ENCODE measurements at regions not wholly inside any gene's neighbourhood (a gene's known extent, or its start where the extent isn't known, plus 50 kb on each side); places are given as distances from the start of the nearest gene placed in this dataset.

DNA sequence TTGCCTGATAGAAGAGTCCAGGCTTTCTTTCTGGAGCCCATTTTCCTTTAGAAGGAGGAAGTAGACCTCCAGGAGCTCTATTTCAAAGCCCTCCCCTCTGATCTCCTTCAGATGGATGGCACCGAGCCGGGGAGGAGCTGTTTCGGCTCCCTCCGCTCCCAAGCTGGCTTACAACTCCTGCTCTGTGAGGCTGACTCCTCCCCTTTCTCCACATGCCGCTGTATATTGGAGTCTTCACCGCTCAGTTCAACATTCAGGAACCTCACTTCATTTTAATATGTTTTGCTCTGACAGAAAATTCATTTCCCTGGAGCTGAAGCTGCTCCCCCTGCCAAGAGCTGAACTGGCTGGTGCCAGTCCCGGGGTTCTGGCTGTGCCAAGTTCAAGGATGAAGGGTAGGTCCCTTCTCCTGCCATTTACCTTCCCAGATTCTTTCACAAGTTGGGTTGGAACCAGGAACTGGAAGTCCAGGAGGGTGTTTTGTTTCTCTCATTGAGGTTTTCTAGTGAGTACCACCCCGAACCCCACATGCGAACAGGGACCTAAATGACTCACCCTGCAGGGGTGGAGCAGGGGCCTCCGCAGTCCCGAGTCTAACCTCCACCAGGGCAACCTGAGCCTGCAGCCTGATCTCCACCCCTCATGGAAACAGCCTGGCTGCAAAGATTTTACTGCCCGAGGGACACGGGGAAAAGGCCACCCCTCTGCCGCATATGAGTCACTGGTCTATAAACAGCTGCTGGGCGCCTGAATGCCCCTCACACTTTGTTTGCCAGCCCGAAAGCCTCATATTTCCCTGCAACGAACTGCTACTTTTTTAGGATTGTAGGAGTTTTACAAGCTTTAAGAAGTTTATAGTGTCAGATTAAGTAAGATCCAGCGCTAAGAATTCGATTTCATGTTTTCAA is 68.6 kb upstream of the FOXA2 start:
- DNase-seq, result no peak

DNA sequence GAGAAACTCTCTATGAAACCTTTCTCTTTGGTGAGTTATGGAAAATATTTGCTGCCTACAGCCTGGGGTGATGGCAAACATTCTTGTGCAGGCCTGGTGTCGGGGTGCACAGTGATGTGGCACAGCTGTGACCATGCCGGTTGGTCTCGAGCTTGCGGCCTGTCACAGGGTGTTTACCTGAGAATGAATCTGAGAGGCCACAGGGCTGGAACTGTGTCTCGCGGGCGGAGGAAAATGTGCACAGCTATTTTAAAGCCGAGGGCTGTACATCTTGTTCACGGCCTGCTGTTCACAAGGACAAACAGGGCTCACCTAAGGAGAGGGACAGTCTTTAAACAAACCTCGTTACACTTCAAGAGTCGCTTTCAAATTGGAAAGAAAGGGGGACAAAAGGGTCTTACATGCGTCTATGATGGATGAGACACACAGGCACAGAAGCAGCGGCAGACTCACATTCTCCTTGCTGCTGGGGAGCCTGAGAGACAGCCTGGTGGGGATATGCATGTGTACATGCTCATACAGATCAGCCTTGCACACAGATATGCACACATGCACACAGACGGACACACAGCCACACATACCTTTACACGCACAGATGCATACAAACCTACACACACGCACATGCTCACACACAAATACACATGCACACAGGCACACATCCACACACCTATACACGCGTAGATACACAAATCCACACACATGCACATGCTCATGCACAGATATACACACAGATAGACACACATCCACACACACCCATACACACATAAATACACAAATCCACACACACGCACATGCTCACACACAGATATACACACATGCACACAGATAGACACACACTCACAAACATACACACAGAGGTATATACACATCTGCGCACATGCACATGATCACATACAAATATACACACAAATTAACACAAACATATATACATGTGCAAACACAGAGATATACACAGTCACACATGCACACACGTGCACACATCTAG is 69.6 kb upstream of the FOXA2 start:
- DNase-seq, result no peak

DNA sequence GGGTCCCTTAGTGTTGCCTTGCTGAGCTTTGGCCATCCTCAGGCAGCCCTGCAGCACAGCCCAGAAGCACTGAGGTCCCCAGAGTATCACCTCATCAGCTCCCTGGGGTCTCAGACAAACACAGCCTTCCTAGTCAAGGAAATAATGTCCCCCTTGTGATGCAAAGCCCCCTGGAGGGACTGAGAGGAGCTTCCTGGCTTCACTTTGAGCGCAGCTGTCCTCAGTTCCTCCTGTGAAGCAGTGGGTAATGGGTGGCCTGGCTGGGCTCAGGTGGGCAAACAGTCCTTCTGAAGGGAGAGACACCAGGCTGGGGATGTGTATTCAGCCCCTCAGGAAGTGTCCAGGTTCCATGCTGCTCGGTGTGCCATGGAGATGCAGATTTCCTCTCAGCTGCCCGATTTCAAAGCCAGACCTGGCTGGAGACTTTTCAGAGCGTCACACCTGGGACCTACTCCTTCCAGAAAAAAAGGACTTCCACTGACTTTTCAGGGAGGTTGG is 79.2 kb upstream of the FOXA2 start:
- DNase-seq, result no peak

DNA sequence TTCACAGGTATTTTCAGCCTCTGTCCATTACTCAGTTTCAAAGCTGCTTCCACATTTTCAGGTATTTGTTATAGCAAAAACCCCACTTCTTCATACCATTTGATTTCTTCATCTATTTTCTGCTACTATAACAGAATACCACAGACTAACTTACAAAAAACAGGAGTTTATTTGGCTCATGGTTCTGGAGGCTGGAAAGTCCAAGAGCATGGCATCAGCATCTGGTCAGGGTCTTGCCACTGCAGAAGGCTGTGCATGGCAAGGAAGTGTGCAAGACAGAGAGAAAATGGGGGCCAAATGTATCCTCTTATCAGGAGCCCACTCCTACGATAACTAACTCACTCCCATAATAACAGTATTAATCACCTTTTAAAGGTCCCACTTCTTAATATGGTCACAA is 82.8 kb upstream of the FOXA2 start:
- DNase-seq, result no peak

DNA sequence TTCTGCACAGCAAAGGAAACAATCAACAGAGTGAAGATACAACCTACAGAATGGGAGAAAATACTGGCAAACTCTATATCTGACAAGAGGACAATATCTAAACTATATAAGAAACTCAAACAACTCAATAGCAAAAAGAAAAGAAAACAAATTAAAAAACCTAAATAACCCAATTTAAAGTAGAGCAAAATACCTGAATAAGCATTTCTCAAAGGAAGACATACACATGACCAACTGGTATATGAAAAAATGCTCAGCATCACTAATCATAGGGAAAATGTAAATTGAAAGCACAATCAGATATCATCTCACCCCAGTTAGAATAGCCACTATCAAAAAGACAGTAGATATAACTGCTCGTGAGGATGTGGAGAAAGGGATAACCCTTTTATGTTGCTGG is 87.8 kb upstream of the FOXA2 start:
- no peak for DNase-seq

DNA sequence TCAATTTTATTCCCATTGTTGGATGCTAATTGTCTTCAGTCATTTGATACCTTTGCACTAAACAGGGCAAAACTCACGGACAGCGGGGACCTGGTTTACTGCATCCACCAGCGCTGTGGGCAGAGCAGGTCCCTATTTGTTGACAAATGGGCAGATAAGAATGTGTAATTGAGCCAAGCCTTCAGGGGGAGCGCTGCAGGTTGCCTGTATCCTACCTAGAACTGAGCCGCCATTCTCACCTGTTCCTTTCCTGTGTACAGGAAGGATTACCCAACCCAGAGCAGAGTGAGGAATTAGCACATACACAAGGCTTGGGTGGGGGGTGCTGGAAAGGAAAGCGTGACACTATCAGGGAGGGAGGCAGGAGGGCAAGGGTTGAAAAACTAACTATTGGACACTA is 89.1 kb upstream of the FOXA2 start:
- DNase-seq, result no peak

DNA sequence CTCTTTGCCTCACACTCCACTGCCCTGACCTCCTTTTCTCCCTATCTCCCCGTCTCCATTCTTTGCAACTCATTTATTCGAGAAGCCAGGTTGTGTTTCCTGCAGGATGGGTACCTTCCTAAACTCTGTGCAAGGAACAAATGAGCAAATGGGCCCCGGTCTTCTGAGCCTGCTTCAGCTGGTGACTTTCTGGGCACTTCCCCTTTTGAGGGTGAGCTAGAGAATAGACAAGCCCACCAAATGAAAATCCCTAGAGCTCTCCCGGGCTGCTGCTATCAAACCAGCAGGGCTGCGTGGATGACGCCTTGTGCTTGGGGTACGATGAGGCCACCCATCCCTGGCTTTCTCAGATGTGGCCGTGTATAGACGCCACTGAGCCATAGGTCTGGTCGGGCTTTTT is 91.0 kb upstream of the FOXA2 start:
- DNase-seq, result no peak

DNA sequence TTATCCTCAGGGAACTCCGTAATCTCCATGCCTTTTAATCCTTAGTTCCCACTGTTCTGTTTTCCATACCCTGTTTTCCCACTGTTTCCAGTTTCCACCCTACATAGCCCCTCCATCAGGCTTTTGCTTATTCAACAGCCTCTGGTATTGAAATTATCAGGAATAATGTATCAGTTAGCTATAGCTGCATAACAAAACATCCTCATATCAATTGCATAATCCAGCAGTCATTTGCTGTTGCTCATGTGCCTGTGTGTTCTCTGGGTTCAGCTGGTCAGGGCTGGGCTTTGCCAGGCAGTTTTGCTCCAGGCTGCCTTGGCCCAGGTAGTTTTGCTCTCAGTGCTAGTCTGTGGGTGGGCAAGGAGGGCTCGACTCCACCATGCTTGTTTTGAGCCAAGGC is 94.3 kb upstream of the FOXA2 start:
- DNase-seq, result no peak

DNA sequence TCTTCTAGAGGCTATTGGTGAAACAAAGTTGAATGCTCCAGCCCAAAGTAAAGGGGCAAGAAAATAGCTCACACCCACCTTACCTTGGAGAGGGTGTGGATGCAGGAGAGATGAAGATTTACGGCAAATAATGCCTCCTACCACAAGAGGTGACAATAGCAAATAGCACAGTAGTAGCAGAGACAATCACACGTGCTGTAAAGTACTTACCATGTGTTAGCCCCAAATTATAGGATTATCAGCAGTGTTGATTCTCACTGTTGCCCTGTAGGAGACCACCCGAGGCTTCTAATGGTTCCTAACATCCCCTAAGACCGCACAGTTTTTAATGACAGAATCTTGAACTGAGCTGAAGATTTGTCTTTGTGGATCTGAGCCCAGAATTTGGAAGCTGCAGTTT is 94.8 kb upstream of the FOXA2 start:
- DNase-seq, result no peak

DNA sequence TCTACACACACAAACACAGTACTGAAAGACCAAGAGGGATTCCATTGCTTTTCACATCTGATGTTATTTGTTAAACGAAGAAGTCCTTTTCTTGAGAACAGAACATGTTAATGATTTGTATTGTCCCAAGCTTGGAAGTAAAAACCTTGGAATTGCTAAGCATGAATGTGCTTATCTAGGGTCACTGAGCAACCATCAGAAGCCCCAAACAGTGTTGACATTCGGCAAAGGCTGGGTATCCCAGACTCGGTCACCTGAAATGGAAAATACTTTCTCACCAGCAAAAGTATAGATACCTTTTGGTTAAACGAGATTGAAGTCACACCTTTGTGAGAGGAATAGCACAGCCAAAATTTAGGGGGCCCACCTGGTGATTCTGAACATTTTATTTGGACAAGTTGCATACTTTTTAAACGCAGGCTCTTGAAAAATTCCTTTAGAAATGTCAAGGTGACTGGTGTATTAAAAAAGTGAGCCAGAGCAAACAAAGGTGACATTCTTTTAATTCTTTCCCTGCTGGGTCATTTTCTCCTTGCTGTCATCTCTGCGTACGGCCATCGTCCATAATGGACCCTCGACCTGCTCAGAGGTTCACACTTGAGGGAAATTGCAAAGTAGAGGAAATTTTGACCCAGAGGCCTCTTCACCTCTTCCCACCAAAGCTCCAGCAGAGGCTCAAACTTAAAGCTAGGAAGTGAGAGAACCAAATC is 95.8 kb upstream of the FOXA2 start:
- DNase-seq, result no peak

DNA sequence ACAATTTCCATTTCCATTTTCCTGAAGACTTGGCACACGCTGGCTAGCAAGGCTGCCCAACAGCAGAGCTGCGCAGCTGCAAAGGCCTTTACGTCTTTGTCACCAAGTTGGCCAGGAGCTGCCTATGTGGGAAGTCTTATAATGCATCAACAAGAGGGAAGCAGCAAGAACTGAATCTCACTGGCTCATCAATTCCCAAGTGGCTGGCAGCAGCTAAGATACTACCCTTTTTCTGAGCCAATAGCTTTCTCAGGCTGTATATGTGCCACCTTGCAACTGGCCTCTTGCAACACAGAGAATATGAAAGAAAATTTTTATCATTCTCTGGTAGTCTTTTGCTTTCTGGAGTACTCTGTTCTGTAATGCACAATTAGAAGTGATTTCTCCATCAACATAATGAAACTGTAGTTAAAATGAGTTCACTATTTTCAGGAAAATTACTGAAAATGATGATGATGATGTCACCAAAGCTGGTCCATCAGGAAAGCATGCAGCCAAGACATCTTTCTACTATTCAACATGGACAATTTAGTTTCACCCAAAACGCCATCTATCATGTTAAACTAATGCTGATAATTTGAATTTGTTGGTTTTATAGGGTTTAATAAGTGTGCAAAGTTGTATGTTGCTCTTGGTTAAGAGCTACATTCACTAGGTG is 97.3 kb upstream of the FOXA2 start:
- DNase-seq, result no peak

DNA sequence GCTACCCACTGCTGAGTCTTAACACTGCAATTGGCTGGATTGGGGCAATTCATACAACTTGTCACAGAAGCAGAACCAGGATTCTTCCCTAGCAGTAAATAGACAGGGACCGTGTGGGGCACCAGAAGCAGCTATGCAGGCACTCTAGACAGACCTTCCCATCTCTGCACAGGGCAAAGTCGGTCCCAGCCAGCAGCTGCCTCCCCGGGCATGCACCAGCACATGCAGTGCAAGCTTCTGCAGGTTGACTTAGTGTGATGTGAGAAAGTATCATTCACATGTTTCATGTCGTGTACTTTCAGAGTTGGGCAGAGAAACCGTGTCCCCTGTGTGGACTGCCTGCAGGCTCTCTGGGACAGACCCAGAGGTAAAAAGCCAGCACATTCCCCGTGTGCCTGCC is 98.0 kb upstream of the FOXA2 start:
- no peak for DNase-seq

DNA sequence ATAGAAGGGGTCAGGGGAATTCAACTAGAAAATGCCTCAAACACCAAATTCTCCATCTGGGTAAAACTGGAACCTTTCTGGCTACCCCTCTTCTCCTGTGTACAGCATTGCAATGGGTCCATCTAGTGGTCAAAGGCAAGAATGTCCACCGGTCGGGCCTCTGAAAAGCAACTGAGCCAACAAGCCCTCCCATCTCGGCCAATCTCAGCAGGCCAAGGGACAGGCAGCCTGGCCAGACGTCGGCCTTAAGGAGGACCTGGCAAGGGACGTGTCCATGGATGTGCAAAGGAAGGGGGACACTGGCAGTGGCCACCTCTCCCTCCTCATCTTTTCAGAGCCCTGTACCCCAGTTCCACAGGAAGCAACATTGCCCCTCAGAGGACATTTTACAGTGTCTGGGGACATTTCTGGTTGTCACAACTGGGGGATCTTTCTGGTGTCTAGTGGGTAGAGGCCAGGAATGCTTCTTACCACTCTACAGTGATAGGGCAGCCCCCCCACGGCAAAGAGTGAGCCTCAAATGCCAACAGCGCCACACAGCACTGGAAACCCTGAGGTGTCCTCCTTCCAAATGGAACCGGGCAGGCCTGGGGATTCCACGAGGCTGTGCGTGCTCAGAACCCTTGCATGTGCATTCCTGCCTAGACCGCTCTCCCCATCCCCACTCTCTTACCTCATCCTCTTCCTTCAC is 99.8 kb upstream of the FOXA2 start:
- peak; percentile 77 for DNase-seq

DNA sequence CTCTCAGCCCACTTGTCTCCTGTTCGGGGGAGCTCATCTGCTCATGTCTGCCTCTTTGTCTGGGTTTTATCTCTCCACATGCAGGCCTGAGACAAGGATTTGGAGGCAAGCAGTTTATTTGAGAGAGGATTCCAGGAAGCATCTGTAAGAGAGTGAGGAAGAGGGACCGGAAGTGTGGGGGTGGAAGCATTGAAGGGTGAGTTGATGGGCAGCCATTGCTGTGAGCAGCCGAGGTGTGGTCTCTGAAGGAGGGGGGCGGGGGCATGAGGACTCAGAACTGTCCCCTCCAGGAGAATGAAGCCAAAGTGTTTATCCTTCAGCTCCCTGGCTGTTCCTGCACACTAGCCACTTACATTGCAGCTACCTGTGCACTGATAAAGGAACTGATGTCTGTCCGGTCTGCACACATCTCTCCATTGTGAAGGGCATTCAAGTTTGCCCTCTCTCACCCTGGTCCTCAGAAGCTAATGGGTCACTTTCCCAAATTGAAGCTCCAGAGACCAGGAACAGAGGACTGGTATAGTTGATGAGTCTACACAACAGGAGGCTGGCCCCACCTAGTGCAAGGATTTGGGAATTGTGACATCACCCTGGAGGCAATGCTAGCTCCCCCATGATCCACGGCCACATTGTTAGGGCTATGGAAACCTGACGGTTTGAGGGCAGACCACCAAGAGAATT is 100.5 kb upstream of the FOXA2 start:
- no peak for DNase-seq

DNA sequence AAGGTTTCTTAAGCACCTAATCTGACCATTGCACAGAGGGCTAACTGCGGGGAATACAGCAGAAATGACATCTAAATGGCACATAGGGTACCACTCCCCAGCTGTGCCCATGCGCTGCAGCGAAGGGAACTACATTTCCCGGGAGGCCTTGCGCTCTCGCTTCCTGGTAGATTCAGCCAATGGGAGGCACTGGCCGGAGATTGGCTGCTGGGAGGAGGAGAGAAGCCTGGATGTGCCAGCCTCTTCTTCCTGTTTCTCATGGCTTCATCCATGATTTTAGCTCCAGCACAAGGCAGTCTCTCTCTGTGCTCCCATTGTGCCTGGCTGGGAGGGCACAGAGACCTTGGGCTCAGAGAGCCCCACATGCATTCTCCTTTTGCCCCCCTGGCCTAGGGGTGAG is 101.7 kb upstream of the FOXA2 start:
- DNase-seq, result no peak

DNA sequence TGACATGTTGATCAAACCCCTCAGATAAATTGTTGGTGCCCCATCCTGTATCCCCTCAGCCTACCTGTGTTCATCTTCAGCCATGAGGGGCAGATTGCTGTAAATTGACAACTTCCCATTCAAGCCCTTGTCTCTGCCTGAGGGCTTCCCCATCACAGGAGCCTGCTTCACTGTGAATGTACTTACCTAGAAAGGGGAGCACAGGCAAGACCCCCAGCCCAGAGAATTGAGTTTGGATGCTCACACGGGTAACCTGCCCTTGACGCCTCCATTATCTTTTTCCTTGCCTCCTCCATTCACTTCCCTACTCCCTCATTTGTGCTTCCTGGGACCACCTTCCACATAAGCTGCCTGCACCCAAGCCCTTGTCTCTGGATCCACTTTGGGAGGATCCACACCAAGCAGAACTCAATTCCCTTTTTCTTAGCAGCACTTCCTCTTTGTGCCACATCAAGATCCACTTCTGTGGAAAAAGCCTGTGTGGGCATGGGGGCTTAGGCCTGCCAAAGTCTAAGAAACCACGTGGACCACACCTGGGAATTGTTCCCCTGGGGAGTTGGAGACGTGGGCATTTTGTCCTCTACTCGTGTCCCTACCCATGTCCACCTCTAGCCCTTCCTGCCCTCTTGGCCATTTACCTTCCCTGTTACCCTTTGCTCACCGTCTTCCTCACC is 103.4 kb upstream of the FOXA2 start:
- DNase-seq, result no peak

DNA sequence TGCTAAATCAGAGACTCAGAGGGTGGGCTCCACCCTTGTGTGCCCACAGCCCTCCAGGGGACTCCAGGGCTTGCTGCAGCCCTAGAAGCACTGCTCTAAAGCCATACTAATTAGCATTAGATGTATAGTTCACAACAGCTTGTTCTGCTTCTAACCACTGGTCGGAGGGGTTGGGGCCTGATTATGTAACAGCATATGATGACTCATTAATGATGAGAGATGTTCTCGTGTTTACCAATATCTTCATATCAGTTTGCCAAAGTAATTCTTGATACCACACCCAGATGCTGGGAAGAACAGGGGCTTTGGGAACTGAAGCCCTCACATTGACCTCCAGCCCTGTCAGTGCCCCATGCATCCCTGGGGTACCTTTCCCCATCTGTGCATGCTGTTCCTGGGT is 104.1 kb upstream of the FOXA2 start:
- no peak for DNase-seq

DNA sequence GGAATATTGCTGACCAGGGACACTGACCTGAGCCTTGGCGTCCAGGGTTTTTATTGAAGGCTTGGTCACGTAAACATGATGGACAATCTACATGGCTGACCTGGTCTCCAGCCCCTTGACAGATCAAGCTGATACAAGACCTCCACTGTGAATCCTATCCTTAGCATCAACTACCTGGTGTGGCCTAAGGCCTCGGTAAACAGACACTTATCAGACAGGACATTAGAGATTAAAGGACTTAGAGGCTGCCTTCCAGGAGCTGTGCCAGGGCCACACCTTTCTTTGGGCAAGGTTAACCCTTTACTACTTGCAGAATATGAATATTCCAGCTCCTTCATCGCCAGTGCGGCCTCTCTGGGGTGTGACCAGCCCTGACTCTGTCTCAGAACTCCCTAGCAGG is 104.9 kb upstream of the FOXA2 start:
- no peak for DNase-seq

DNA sequence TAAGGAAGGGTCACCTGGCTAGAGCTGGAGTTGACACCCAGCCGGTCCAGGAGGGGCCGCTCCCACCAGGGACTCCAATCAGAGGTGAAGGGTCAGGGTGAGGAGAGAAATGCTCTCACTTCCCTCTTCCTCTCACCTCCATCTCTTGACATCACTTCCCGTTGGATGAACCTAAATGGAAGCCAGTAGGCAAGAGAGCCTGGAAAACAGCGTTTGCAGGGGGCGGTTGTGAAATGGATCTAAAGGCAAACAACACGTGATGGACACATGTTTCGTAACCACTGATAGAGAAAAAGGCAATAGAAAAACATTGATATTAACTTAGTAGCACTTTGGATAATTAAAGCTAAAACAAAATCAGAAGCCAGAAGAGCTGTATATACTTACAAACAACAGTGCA is 105.6 kb upstream of the FOXA2 start:
- no peak for DNase-seq

DNA sequence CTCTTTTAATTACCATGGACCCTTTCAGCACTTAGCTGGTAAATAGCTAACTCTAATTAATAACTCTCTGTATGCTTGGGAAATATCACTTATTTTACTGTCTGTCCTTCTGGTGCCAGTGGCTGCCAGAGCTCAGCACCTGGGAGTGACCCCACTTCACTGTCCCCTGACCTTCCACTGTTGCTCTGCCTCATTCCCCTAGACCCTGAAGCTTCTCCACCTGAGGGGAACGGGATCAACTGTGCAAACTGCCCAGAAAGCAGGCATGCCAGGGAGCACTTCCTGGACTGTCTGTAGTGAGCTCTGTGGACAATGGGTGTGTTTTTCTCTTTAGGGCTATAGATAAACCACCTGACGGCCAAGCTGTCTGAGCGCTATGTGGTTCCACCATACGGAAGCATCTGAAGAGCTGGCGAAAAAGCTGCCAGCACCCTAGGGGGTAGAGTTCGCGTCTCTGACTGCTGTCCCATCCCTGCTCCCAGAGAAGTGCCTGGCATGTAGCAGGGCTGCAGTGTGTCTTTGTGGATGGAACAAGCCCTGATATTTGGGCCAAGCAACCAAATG is 106.3 kb upstream of the FOXA2 start:
- no peak for DNase-seq
